Activated CD4-positive, alpha-beta T cell treated with anti-CD3 and anti-CD28 coated beads, Interleukin-10, Interleukin-2, amounts not matched to agents 100 ng/mL and 50 ng/mL, durations not matched to agents 16 hours and 8 hours (primary cell): ENCODE measurements at regions not wholly inside any gene's neighbourhood (a gene's known extent, or its start where the extent isn't known, plus 50 kb on each side); places are given as distances from the start of the nearest gene placed in this dataset.

Experiments used
- DNase-seq: peaks from one replicate; pipeline ENCODE4 v3.0.0-alpha.2; 2020

DNA sequence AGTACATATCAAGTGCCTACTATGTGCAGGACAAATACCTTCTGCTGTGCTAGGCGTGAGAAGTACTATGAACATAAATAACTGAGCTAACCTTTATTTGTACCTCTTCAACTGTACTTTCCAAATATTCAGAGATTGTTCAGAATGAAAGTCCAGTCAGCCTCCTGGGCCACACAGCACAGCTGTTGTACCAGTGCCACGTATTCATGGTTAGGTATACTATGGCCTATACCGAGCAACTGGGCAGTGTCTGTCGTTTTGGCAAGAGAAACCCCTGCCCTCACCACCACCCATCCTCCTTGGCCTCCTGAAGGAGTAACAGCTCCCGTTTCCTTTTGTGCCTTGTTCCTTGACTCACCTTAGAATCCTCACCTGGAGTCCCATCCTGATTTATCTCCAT, 53.0 kb downstream of the RASSF10 start:
- DNase-seq: no peak

DNA sequence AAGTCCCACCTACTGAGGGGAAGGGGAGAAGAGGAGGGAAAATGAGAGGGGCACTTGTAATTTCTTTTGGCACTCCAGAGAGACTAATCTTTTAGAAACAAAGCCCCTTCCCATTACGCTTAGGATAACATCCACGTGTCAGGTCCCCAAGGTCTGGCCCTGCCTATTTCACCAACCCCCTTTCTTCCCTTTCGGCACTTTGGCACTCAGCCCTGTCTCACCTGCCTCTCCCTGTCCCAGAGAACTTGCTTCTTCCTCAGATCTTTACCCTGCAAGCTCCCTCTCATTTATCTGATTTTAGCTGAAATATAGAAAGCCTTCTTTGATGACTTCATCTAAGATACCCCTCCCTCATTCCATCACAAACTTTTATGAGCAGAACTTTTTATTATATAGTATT, 55.5 kb downstream of the RASSF10 start:
- no peak for DNase-seq

DNA sequence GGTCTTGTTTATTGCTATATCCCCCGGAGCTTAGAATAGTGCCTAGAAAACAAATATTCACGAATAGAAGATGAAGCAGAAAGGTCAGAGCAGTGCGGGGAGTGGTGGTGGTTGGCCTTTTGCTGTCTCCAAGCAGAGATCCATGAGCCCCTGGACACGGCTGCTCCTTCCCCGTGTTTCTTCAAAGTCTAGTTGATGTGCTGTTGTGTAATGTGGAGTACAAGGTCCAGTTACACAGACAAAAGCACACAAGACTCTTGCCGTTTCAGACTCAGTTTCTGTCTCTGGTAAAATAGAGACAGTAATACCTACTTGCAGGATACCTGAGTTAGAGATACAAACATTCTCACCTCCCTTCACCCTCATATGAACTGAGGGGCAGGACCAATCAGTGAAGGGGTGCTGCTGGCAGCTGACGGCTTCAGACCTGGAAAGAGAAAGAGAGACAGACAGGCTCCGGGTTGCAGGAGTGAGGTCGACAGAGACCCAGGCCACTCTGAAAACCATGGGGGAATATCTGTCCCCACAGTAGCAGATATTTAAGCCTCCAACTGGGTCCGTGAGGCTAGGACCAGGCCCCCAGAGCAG, 56.2 kb downstream of the RASSF10 start:
- DNase-seq: no peak

DNA sequence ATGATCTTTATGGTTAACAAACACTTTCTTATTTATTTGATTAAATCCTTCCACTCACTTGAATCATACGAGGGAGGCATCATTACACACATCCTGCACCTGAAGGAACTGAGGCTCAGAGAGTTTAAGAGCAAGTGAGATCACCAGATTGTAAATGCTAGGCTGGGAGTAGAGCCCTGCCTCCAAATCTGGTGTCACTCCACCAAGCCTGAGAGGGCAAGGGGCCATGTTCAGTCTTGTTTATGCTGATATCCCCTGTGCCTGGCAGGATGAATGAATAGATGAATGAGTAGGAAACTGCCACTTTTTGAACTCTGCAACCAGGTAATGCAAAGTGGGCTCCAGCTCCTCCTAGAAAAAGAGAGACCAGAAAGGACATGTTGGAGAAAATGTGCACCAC, 59.1 kb downstream of the RASSF10 start:
- no peak for DNase-seq

DNA sequence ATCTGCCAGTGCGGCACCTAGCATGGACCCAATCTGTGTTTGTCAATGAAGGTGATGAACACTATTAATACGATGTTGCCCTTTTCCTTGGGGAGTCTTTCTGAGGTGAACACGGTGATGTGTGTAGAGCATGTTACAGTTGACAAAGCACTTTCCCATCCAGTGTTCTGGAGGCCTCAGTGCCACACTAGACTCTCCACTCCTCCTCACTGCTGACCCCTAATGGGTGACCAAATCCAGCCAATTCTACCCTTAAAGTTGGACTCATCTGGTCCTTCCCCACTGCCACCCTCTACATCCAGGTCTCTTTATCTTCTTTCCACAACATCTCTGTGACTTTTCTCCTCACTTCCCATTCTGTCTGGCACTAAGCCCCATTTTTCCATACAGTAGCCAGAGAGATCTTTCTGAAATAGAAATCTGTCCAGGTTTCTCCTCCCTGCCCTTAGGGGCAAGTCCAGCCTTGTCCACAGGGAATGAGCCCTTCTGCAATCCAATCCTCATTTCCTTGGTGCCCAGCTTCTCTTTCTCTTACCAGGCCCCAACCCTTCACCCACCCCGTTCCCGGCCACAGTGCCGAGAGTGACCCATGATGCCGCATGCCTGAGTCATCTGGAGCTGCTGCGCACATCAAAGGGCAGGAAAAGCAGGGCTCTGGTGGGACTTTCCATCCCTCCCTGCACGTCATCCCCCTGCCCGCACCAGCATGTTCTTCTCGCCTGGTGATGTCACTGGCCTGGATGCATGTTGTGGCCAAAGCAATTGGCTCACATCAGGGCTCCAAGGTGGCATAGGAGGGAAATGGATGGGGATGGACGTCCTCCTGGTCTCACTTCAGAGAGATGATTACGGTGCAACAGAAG, 64.2 kb downstream of the RASSF10 start:
- DNase-seq: no peak

DNA sequence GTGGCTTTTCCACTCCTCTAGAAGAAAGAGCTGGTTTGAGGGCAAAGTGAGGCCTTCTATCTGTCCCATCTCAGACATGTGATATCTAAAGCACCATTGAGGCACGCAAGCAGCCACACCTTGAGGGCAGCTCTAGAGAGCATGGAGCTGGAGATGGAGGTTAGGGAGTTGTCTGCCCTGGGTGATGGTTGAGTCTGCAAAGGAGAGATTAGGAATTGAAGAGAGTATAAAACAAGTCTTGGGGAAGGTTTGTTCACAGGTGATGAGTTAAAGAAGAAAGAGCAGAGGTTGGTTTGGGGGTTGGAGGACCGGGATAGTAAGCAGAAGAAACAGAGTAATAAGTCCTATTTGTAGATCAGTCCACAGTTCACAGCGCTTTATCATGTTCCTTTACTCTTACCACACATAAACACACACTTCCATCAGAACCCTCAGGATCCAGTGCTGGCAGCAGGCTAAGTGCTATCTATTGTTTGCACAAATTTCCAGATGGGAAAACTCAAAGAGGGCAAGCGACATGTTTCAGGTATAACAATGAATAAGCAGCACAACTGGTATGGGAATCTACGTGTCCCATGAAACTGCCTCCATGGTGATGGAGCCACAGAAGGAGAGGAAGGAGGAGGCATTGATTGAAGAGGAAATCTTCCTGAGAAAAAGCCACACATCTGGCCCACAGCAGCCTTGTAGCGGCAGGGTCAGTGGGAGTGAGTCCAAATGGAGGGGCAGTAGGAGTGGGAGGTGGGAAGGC, 65.8 kb downstream of the RASSF10 start:
- DNase-seq: no peak

DNA sequence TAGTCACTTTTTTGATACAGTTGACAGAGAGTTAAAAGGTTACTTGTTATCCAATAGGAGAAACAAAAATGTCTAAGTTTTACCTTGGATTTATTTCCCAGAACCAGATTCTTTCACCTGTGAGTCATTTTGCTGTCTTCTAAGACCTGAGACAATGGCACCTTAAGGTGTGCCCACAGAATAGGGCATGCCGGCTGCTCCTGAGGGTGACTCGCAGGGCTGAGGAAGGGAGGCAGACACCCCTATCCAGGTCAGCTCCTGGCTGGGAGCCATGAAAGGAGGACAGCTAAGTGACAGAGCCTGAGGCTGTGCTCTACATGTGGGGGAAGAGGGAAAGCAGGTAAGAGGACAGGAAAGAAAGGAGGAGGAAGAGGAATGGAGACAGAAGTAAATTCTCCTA, 67.8 kb downstream of the RASSF10 start:
- DNase-seq: no peak

DNA sequence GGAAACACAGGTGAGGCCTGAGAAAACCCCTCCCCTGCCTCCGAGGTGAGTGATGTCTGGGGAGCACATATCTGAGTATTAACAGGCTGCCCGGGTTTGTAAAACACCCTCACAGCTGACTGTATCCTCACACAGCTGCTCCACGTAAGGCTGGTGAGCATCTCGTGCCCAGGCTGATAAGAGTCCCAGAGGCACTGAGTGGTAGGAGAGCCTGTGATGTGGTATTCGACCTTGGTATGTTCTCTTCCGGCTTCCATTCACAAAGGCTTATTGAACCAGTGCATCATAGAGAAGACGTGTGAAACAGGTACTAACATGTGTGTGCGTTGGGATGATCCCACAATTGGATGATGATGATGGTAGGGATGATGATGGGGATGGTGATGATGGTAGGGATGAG, 71.7 kb downstream of the RASSF10 start:
- no peak for DNase-seq

DNA sequence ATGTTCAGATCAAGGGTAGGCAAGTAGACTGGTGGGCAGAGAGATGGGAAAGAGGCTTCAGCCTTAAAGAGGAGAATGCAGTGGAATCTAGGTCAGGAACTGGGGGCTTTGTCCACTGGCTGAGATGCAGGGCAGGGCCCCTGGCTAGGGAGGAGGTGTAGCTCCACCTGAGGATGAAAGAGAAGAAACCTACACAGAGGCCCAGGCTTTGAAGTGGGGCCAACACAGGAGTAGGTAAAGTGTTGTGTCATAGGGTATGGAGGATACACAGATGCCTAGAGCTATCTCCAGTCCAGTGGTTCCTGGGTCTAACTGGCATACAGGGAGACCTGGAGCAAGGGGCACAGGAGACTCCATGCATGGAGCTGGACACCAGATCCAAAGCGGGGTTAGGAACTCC, 73.5 kb downstream of the RASSF10 start:
- DNase-seq: no peak

DNA sequence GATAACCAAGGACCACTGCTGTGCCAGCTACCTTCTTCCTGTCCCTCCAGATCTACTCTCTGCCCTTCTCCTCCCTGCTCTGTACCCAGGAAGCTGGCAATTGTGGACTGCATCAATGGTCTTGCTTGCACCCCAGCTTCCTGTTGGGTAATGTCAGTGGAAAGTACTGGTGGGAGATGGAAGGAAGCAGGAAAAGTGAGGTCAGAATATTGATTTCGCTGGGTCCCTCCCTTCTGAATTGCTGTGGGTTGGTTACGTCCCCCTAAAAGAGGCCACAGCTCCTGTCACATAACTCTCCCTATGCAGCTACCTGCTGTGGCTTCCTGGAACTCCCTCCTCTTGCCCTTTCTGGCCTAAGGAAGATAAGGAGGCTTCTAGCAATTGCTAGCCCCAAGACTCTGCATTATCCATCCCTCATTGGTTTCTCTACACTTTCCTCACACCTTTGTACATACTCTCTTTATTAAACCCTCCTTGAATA, 81.2 kb downstream of the RASSF10 start:
- no peak for DNase-seq

DNA sequence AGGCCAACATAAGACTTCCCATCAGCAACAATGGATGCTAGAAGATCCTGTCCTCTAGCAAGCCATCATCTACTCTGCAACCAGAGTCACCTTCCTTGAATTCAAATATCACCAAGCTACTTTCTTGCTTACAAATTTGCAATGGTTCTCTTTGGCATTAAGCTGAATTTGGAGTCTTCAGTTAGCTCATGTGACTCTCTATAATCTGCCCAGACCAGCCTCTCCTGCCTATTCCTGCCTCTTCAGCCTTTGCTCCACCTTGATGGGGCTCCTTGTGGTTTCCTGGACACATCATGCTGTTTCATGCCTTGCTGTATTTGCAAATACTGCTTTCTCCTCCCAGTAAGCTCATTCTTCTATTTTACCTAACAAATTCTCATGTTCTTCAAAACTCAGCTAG, 82.3 kb downstream of the RASSF10 start:
- DNase-seq: no peak

DNA sequence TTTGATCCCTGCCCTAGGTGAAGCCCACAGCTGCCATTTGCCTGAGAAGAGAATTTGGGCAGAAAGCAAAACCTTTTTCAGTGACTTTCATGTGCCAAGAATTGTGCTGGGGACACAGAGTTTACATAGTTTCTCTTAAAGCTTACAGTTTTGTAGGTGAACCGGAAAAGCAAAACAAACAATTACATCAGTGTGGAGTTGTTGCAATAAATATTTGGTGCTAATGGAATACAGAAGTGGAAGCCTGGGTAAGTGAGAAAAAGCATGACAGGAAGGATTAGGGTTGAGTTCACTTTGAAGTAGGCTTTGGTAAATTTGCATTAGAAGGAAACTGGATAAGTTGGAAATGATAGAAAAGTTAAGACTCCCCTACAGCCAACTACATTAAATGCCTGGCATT, 82.7 kb downstream of the RASSF10 start:
- DNase-seq: no peak

DNA sequence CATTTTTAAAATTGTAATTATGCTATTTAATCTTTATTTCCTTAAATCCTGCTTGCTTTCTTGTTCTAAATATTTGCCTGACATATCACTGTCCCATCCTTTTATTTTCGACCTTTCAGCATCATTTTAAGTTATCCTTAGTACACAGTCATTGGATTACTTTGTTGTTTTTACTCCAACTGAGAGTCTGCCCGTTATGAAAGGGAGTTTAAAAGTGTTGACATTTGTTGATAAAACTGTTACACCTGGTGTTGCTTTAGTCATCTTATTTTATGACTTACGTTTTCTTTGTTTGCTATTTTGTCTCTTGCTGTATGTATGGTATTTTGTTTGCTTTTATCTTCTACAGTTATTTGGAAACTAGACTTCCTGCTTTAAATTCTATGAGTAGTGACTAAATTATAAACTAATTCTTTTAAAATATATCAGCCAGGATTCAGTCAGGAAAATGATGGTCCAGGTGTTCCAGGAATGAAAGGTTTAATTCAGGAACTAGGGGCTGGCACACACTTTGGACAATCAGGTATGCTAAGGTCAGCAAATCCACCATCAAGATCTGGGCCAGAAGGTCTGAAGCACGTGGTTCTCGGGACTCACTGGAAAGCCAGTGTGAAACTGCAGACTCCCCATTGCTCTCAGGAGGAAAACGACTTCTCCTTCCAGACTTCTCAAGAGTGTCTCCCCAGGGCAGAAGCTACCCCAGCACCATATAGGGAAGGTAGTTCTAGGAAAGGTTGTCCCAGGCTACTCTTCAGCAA, 86.0 kb downstream of the RASSF10 start:
- DNase-seq: no peak

DNA sequence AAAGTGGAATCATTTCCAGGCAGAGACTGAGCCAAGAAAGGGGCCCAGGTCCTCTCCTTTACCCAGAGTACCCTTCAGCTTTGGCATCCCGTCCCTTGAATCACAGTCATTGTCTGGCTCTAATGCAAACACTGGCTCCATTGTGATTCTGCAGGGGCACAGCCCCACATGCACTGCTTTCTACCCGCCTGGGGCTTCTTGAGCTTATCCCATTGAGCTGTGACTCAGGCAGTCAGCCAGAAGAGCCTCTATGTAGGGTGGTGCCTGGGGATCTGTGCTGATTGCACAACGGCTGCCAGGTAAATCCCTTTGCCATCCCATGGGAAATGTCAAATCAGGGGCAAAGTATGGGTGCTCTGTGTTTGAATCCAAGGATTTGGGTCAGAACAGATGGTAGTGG, 88.9 kb downstream of the RASSF10 start:
- DNase-seq: no peak

DNA sequence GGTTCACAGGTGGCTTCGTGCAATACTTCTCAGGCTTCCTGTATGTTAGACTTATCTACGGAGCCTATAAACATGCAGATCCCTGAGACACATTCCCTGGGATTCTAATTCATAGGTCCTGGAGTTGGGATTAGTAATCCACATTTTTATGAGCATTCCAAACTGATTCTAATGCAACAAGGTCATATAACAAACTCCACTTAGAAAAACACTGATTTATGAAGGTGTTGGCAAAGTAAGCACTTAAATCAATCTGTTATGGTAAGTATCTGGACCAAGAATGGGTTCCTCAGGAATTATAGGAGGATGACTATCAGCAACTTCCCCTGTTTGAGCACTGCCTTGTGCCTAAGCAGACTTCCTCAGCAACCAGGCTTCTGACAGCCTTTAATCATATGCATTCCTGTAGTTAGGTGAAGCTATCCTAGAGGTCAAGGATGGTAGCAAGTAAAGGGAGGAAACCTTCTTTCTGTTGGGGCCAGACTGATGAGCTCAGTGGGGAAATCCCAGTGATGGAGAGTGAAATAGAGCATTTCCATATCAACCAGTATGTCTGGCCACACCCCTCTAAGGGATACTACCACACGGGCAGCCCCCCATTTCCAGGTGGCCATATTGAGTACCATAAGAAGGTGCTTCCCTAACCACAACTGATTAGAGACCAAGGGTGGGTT, 89.6 kb downstream of the RASSF10 start:
- DNase-seq: no peak

DNA sequence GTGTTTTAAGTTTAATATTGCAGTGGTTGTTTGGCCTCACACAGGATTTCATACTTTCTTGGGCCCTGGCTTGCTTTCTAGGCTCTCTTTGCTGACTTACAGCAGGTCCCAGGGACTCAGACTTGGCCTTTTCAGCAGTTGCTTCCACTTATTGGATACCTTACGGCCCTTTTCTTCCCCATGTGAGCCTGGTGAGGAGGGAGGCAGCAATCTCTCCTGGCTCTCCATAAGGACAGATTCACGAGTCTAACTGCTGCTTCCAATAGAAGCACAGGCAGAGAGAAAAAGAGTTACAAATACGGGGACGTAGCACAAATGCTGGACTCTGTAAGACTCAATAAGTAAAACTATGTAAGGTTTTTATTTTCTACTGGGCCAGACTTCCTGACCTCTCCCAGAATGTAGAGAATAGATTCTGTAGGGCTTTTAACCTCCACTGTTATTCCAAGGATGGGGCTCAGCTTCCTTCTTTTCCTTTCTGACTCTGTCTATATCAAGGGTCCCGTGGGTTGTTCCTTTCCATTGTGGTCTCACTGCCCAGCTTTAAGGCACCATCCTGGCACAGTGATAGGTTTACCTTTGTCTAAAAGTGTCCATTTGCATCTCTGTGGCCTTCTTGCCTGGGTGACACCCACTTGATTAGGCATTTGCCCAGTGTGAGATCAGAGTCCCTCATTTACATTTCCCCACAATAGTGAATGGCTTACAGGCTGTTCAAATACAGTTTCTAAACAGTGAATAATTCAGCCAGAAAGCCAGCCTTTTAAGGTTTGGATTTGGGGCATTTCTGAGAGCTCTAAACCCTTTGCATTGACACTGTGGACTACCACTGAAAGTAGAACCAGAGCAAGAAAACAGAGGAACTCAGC, 92.8 kb downstream of the RASSF10 start:
- no peak for DNase-seq

DNA sequence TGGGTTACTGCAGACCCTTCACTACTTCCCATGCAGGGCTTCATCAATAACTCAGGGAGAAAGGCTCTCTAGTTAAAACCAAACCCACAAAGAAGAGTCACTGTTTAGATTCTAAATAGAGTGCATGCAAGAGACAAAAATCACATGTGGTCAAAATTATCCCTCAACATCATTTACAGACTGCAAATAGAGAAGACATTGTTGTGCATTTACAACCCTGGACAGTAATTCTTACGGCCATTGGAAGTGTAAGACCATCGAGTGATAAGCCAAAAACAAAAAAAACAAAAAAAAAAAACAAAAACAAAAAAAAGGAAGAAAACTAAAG, 93.4 kb downstream of the RASSF10 start:
- DNase-seq: no peak

DNA sequence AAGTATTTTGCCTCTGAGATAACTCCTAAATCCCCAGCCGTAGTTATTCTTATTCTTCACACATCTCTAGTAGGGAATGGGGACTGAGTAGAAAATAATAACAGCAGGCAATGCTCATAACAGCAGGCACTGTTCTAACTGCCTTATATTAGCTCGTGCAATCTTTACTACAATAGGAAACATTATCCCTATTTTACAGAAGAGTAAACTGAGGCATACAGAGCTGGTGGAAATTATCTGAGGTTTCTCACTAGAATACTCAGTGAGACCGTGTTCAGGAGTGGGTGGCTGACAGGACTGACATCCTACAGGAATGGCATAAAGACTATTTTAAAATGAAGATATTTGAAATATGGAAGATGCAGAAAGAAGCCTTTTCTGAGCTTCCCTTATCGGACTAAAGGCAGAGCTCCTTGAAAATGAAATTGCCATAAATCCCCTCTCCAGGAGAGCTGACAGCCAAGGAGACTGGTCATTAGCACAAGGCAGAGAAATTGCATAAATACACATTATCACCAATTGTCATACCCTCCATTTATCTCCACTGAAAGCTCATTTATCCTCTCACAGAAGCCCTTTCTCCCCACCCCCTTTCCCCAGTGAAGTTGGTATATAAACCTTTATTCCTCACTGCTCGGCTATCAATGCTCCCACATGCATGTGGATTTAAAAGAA, 93.9 kb downstream of the RASSF10 start:
- no peak for DNase-seq

DNA sequence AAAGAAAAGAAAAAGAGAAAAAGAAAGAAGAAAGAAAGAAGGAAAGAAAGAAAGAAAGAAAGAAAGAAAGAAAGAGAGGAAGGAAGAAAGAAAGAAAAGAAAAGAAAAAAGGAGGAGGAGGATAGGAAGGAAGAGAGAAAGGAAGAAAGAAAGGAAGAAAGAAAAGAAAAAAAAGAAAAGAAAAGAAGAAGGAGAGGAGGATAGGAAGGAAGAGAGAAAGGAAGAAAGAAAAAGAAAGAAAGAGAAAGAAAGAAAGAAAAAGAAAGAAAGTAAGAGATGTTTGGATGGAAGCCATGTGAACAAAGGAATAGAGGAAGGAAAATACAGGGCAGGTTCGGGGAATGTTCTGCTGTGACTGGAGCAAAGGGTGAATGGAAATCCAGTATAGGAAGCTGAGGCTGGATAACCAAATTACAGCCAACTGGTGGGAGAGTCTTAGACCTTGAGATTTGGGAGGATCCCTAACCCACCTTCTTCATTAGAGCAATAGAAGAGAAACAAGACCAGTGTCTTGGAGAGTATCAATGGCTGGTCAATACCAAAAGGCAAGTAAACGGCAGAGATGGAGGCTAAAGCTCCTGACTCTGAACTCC, 94.9 kb downstream of the RASSF10 start:
- DNase-seq: no peak

DNA sequence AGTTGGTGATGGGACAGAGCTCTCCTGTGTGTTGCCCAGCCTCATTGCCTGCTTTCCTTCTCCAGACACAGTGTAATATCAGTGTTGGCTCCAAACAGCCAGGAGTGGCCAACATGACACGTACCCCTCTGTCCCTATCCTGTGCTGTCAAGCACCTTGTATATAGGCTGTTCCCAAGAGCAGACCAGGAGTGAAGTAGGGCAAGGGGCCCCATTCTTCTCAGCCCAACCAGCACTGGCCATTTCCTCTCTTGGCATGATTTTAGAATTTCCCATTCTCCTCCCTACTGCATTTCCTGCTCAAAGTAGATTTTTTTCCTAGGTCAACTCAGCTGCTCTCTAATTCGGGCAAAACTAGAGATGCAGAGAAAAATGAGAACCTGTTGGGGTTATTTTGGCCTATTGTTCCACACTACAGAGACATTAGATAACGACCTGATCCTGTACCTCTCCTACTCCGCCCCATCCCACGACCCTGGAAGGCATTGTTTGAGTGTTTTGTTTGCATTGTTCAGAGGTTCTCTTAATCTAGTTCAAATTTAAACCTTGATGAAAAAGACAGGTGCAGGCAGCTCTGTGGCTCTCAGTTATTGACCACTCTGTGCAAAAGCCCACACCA, 95.6 kb downstream of the RASSF10 start:
- DNase-seq: no peak
